ENCODE measurements at regions not wholly inside any gene's neighbourhood (a gene's known extent, or its start where the extent isn't known, plus 50 kb on each side); places are given as distances from the start of the nearest gene placed in this dataset.

GRCh38 chr18:66734451-66734850 lies 130.6 kb upstream of the CDH19 start:
- Histone ChIP-seq H3K27ac (ENCODE audit: low read depth, low read length) (no peak overlapping the region), H4K20me1 (ENCODE audit: insufficient read depth) (no peaks in the 10 kb centered on the region; the same call in 1 of the 2 replicates), H3K9me2 (ENCODE audit: insufficient read depth) (no peaks in the 10 kb centered on the region), H3K4me3 (replicated peaks in 1 of 2; ENCODE audit: low read depth in 1 of 2, low read length in 2 of 2) (no peak overlapping the region), H3K9ac (ENCODE audit: low read length) (no peak overlapping the region), H3K4me1 (ENCODE audit: control insufficient read depth in 1 of 2, insufficient read depth in 2 of 2, low read length in 2 of 2) (no peaks in the 10 kb centered on the region), H3K27me3 (ENCODE audit: insufficient read depth, low read length) (no peaks in the 10 kb centered on the region), H3K9me3 (ENCODE audit: control insufficient read depth in 1 of 2, insufficient read depth in 1 of 2, low read depth in 1 of 2, low read length in 2 of 2) (peaks cover 0 to 10% of the 10 kb centered on the region in 2 experiments), H3K36me3 (ENCODE audit: control insufficient read depth in 1 of 2, insufficient read depth in 2 of 2, low read length in 2 of 2) (no peaks in the 10 kb centered on the region), H3K79me2 (ENCODE audit: insufficient read depth, low read length) (no peaks in the 10 kb centered on the region), H3K4me2 (ENCODE audit: low read length) (no peak overlapping the region), H2AFZ (ENCODE audit: low read depth, low read length, poor library complexity, severe bottlenecking) (no peak overlapping the region)
- intact Hi-C loops (cut with micrococcal nuclease): no loop called here
- DNase-seq (ENCODE audit: low read depth, low spot score): no peak
- no peak for ATAC-seq
- POLR2A ChIA-PET: no interaction called here
- BruUV-seq (replicated peaks): no TSS peak
- RAD21 ChIA-PET (ENCODE audit: low non-redundant PET in 1 of 2, low total read pairs in 2 of 2, uncharacterized antibody in 2 of 2, unreplicated experiment in 2 of 2): no interaction called here
- TF ChIP-seq MAX (IDR thresholded peaks at IDR 0.05) (no peak), EZH2 (IDR thresholded peaks at IDR 0.05) (no peak), FOSL1 (IDR thresholded peaks at IDR 0.05; ENCODE audit: low read depth) (no peak), TCF7L2 (IDR thresholded peaks at IDR 0.05; ENCODE audit: borderline replicate concordance, extremely low read depth, insufficient read depth, insufficient read length) (no peak), SRF (IDR thresholded peaks at IDR 0.05; ENCODE audit: low read depth) (no peak), SP1 (IDR thresholded peaks at IDR 0.05; ENCODE audit: low read depth) (no peak), EZH2phosphoT487 (IDR thresholded peaks at IDR 0.05; ENCODE audit: borderline replicate concordance) (no peak), ELF1 (IDR thresholded peaks at IDR 0.05; ENCODE audit: borderline replicate concordance, low read depth) (no peak), POLR2AphosphoS5 (IDR thresholded peaks at IDR 0.05; ENCODE audit: low read depth, low read length) (no peak), ZNF274 (IDR thresholded peaks at IDR 0.05; ENCODE audit: low read depth, low read length) (no peak), ZBTB33 (IDR thresholded peaks at IDR 0.05; ENCODE audit: extremely low read depth, insufficient replicate concordance, low read length) (no peak), CTCF (IDR thresholded peaks at IDR 0.05 in 2 of 3, conservative IDR thresholded peaks at IDR 0.05 in 1 of 3; ENCODE audit: borderline replicate concordance in 1 of 3, insufficient read depth in 1 of 3, low read depth in 2 of 3, low read length in 2 of 3) (no peak), ZFX (IDR thresholded peaks at IDR 0.05) (no peak), RAD21 (IDR thresholded peaks at IDR 0.05; ENCODE audit: low read depth) (no peak)
- CTCF ChIA-PET: no interaction called here

Measured in HCT116 (cell line).